NB4 (cell line): ENCODE measurements at regions not wholly inside any gene's neighbourhood (a gene's known extent, or its start where the extent isn't known, plus 50 kb on each side); places are given as distances from the start of the nearest gene placed in this dataset.

Experiments used
- DNase-seq: peaks from one replicate; pipeline ENCODE4 v3.0.0; 2010; ENCODE audit warnings: low read depth
- H3K4me3 ChIP-seq: one replicate; pipeline ENCODE4 v1.5.1; 2011; ENCODE audit warnings: mild to moderate bottlenecking, low read depth, low read length, moderate library complexity
- MYC ChIP-seq: IDR thresholded peaks from 2 replicates; pipeline ENCODE4 v1.6.1; 2011; ENCODE audit warnings: low read depth, low read length
- POLR2A ChIP-seq: IDR thresholded peaks from 2 replicates; pipeline ENCODE4 v1.6.1; 2011; ENCODE audit warnings: mild to moderate bottlenecking; ENCODE audit not compliant: insufficient read length; ENCODE audit errors: extremely low read depth
- TF ChIP-seq, protein P1 (sequence below): IDR thresholded peaks from 2 replicates; pipeline ENCODE4 v1.6.1; 2011; ENCODE audit warnings: low read depth, low read length
- TF ChIP-seq, protein P2 (sequence below): IDR thresholded peaks from one replicate; pipeline ENCODE4 v1.5.1; 2012; ENCODE audit warnings: low read depth, low read length

DNA sequence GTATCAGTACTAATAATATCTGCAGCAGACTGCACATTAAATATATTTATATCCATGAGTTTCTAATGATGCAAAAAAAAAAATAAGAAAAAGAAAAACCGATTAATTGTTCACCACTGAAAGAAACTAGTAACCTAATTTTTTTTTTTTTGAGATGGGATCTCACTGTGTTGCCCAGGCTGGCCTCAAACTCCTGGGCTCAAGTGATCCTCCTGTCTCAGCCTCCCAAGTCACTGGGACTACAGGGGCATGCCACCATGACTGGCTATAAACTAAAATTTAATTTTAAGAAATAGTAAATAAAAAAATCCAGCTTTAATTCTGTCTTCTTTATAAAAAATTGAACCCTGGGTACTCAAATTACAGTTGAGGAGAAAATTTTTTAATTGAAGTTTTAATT lies 358.2 kb downstream of the QKI start:
- no peak overlapping the region for H3K4me3 ChIP-seq
- no peak for DNase-seq
- TF ChIP-seq, protein P1, sequence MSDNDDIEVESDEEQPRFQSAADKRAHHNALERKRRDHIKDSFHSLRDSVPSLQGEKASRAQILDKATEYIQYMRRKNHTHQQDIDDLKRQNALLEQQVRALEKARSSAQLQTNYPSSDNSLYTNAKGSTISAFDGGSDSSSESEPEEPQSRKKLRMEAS: no peak
- TF ChIP-seq, protein P2, sequence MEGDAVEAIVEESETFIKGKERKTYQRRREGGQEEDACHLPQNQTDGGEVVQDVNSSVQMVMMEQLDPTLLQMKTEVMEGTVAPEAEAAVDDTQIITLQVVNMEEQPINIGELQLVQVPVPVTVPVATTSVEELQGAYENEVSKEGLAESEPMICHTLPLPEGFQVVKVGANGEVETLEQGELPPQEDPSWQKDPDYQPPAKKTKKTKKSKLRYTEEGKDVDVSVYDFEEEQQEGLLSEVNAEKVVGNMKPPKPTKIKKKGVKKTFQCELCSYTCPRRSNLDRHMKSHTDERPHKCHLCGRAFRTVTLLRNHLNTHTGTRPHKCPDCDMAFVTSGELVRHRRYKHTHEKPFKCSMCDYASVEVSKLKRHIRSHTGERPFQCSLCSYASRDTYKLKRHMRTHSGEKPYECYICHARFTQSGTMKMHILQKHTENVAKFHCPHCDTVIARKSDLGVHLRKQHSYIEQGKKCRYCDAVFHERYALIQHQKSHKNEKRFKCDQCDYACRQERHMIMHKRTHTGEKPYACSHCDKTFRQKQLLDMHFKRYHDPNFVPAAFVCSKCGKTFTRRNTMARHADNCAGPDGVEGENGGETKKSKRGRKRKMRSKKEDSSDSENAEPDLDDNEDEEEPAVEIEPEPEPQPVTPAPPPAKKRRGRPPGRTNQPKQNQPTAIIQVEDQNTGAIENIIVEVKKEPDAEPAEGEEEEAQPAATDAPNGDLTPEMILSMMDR: no peak
- no peak for TF ChIP-seq MYC
- TF ChIP-seq POLR2A: no peak

- TF ChIP-seq POLR2A (no peak), MYC (no peak)
- TF ChIP-seq, protein P2: no peak
- TF ChIP-seq, protein P1: no peak
- DNase-seq: no peak
- no peak overlapping the region for H3K4me3 ChIP-seq
Measured at GRCh38 chr6:163771180-163771579, 356.7 kb downstream of the QKI start.

DNA sequence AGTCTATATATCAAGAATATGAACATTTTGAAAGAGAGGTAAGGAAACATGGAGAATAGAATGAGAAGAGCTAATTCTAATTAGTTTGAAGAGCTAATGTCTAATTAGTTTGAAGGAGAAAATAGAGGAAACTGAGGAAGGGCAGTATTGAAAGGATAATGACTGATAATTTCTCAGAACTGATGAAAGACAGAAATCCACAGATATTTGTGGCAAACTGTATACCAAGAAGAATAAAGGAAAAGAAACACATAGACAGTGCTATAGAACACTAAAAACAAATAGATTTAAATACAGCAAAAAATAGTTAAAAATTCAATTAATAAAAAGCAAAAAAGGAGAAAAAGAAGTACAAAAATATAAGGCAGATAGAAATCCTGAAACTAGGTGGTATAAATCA lies 354.4 kb downstream of the QKI start:
- no peak overlapping the region for H3K4me3 ChIP-seq
- no peak for DNase-seq
- TF ChIP-seq MYC (no peak), POLR2A (no peak)
- TF ChIP-seq, protein P2: no peak
- TF ChIP-seq, protein P1: no peak

GRCh38 chr6:163766936-163767335 lies 352.4 kb downstream of the QKI start:
- H3K4me3 ChIP-seq: no peak overlapping the region
- TF ChIP-seq POLR2A (no peak), MYC (no peak)
- TF ChIP-seq, protein P2: no peak
- TF ChIP-seq, protein P1: no peak
- no peak for DNase-seq

DNA sequence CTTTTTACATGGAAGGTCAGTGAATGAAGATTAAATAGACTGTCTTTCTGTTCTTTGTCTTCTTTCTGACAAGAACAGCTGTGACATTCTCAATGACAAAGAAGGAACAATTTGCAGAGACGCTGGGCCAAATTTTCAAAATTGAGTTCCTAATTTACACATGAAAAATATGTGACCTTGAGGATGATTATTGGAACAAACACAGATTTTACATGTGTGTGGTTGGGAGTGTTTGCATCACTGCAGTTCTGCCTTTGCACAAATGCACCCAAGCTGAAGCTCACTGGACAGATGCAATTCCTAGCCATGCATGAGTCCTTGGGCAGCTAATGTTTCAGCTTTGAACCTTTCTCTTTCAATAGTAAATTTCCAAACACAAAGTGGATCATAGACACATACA lies 350.8 kb downstream of the QKI start:
- no peak for DNase-seq
- no peak overlapping the region for H3K4me3 ChIP-seq
- TF ChIP-seq MYC (no peak), POLR2A (no peak)
- TF ChIP-seq, protein P2: no peak
- TF ChIP-seq, protein P1: no peak

- no peak for DNase-seq
Measured at GRCh38 chr6:163764565-163764964, 350.0 kb downstream of the QKI start.

More at GRCh38 chr6:163764565-163764964, 350.0 kb downstream of the QKI start:
- TF ChIP-seq, protein P2: no peak
- TF ChIP-seq, protein P1: no peak
- TF ChIP-seq MYC (no peak), POLR2A (no peak)
- no peak overlapping the region for H3K4me3 ChIP-seq
